HEK293 (cell line): ENCODE measurements at regions not wholly inside any gene's neighbourhood (a gene's known extent, or its start where the extent isn't known, plus 50 kb on each side); places are given as distances from the start of the nearest gene placed in this dataset.

Experiments
- CTCF ChIA-PET: fragments of 350-600 bp; formaldehyde crosslinking; extraction: SDS; loops from one replicate; lab custom pipeline; 2021; ENCODE audit warnings: antibody characterized with exemption; lab: Yijun Ruan, JAX
- POLR2A ChIA-PET: fragments of 300-600 bp; formaldehyde crosslinking; extraction: SDS; loops from one replicate; lab custom pipeline; 2020; ENCODE audit warnings: antibody characterized with exemption, inconsistent platforms; lab: Yijun Ruan, JAX
- H3K27ac ChIP-seq: fragments of 200-500 bp; sonication (Bioruptor generic); 2 replicates; pipeline ENCODE4 v1.5.1; 2014; ENCODE audit warnings: low read depth, low read length, control low read depth, inconsistent platforms; ENCODE audit errors: extremely low read depth
- H3K36me3 ChIP-seq, 2 experiments: fragments of 200-500 bp in 1 of 2; sonication (Bioruptor generic) in 1 of 2; 1 replicate in 1 of 2; 2 replicates in 1 of 2; pipeline ENCODE4 v1.5.1; 2014 to 2017; ENCODE audit warnings: inconsistent platforms in 2 of 2, low read length in 2 of 2; ENCODE audit not compliant: control insufficient read depth in 2 of 2, insufficient read depth in 1 of 2
- H3K4me1 ChIP-seq: fragments of 200-500 bp; sonication (Bioruptor generic); 2 replicates; pipeline ENCODE4 v1.5.1; 2014; ENCODE audit warnings: mild to moderate bottlenecking, low read length, inconsistent platforms; ENCODE audit not compliant: control insufficient read depth, insufficient read depth
- H3K4me3 ChIP-seq: 2 replicates; pipeline ENCODE4 v1.5.1; 2011; ENCODE audit warnings: low read depth, mild to moderate bottlenecking, control low read depth, low read length, moderate library complexity
- H3K9me3 ChIP-seq: fragments of 200-500 bp; sonication (Bioruptor generic); 2 replicates; pipeline ENCODE4 v1.5.1; 2014; ENCODE audit warnings: low read depth, low read length, inconsistent platforms; ENCODE audit not compliant: control insufficient read depth, insufficient read depth
- GLIS1 ChIP-seq: fragments of 450-650 bp; formaldehyde crosslinking; IDR thresholded peaks from 2 replicates; pipeline ENCODE4 v1.5.1; 2016; ENCODE audit warnings: missing biosample characterization, missing genetic modification characterization
- PRDM1 ChIP-seq: fragments of 450-650 bp; formaldehyde crosslinking; IDR thresholded peaks from 2 replicates; pipeline ENCODE4; 2016; ENCODE audit warnings: missing biosample characterization, missing genetic modification characterization
- REPIN1 ChIP-seq: fragments of 450-650 bp; formaldehyde crosslinking; IDR thresholded peaks from 2 replicates; pipeline ENCODE4 v1.5.1; 2017; ENCODE audit warnings: missing biosample characterization, missing genetic modification characterization, low read depth
- TRIM28 ChIP-seq: IDR thresholded peaks from 2 replicates; pipeline ENCODE4 v1.6.1; 2011; ENCODE audit warnings: low read length, control low read depth, borderline replicate concordance
- ZIC2 ChIP-seq: fragments of 450-650 bp; formaldehyde crosslinking; IDR thresholded peaks from 2 replicates; pipeline ENCODE4 v1.5.1; 2016; ENCODE audit warnings: missing biosample characterization, missing genetic modification characterization
- ZNF121 ChIP-seq: fragments of 450-650 bp; formaldehyde crosslinking; IDR thresholded peaks from 2 replicates; pipeline ENCODE4 v1.5.1; 2016; ENCODE audit warnings: missing biosample characterization, missing genetic modification characterization
- ZNF157 ChIP-seq: fragments of 450-650 bp; formaldehyde crosslinking; IDR thresholded peaks from 2 replicates; pipeline ENCODE4 v1.5.1; 2016; ENCODE audit warnings: missing biosample characterization, missing genetic modification characterization
- ZNF2 ChIP-seq: fragments of 450-650 bp; formaldehyde crosslinking; IDR thresholded peaks from 2 replicates; pipeline ENCODE4 v1.5.1; 2016; ENCODE audit warnings: missing biosample characterization, missing genetic modification characterization
- ZNF335 ChIP-seq: fragments of 450-650 bp; formaldehyde crosslinking; conservative IDR thresholded peaks from 2 replicates; pipeline ENCODE4 v1.5.1; 2016; ENCODE audit warnings: missing biosample characterization, missing genetic modification characterization
- ZNF37A ChIP-seq: fragments of 450-650 bp; IDR thresholded peaks from 2 replicates; pipeline ENCODE4 v1.5.1; 2018; ENCODE audit warnings: missing biosample characterization, missing genetic modification characterization
- ZNF777 ChIP-seq: fragments of 450-650 bp; formaldehyde crosslinking; IDR thresholded peaks from 2 replicates; pipeline ENCODE4 v1.5.1; 2017; ENCODE audit warnings: missing biosample characterization, missing genetic modification characterization, borderline replicate concordance
- ZNF837 ChIP-seq: fragments of 450-650 bp; formaldehyde crosslinking; IDR thresholded peaks from 2 replicates; pipeline ENCODE4 v1.5.1; 2016; ENCODE audit warnings: missing biosample characterization, missing genetic modification characterization
- ZSCAN5A ChIP-seq: fragments of 450-650 bp; formaldehyde crosslinking; IDR thresholded peaks from 2 replicates; pipeline ENCODE4 v1.5.1; 2016; ENCODE audit warnings: missing biosample characterization, missing genetic modification characterization

GRCh38 chr2:128640166-128640844 is 321.6 kb upstream of the HS6ST1 start (continued):
- no peak for TF ChIP-seq PRDM1 (tag by site-specific recombination)

DNA sequence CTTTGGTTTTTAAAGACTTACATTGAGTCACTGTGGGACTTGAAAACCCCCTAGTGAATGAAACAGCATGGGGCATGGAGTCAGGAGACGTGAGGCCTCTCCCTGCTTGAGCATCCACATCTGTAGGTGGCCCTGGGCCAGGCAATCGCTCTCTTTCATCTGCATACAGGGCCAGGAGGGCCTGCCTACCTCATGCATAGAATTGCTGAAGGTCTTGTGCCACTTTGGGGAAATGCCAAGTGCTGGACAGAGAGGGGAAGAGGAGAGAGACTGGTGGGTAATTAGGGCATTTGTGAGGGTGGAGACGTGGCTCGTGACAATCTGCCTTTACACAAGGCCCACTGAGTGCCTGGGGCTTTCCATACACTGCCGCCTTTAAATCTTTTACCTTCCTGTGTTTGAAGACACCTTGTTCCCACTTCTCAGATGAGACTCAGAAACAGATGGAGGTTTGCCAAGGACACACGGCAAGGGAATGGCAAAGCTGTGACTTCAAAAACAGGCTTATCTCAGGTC is 322.2 kb upstream of the HS6ST1 start:
- no peaks in the 10 kb centered on the region for H3K36me3 ChIP-seq
- TF ChIP-seq ZSCAN5A (tag by site-specific recombination): no peak
- TF ChIP-seq ZIC2 (tag by site-specific recombination): 0 out of 2 replicates have a peak, but pooled peaks have one; percentile 36
- POLR2A ChIA-PET: no interaction called here
- H3K4me1 ChIP-seq: no peaks in the 10 kb centered on the region
- no peak overlapping the region for H3K4me3 ChIP-seq
- H3K27ac ChIP-seq: no peak overlapping the region
- CTCF ChIA-PET: no interaction called here
- H3K9me3 ChIP-seq: no peaks in the 10 kb centered on the region

GRCh38 chr2:128641421-128642080 is 322.9 kb upstream of the HS6ST1 start:
- ChIA-PET POLR2A (no interaction called here), CTCF (no interaction called here)
- Histone ChIP-seq H3K9me3 (no peaks in the 10 kb centered on the region), H3K4me1 (no peaks in the 10 kb centered on the region), H3K27ac (no peak overlapping the region), H3K4me3 (no peak overlapping the region), H3K36me3 (no peaks in the 10 kb centered on the region)
- TF ChIP-seq TRIM28 (no peak), ZNF157 (tag by site-specific recombination) (no peak)

DNA sequence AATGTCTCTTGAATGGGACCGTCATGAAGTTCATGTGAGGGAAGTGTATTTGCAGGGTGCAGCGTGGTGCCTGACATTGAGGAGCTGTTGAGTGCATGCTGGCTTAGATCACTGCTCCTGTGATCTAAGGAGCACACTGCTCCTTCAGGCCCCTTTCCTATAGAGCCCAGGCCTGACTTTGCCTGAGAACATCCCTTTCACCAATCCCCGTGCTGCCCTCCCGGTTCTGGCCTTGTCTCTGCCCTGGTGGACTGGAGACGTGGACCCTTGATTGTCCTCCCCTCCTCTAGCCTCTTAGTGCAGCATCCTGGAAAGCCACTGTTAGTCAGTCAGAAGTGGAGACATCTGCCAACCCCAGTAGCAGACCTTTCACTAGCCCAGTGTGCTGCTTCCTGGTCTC is 323.6 kb upstream of the HS6ST1 start:
- H3K4me1 ChIP-seq: no peaks in the 10 kb centered on the region
- no peaks in the 10 kb centered on the region for H3K36me3 ChIP-seq
- no peak overlapping the region for H3K4me3 ChIP-seq
- POLR2A ChIA-PET: no interaction called here
- CTCF ChIA-PET: no interaction called here
- no peaks in the 10 kb centered on the region for H3K9me3 ChIP-seq
- TF ChIP-seq ZNF837 (tag by site-specific recombination): no peak
- no peak for TF ChIP-seq ZNF121 (tag by site-specific recombination)
- TF ChIP-seq ZNF2 (tag by site-specific recombination): no peak
- TF ChIP-seq, all 188 proteins: peak for 0
- H3K27ac ChIP-seq: no peak overlapping the region

- no peak overlapping the region for H3K27ac ChIP-seq
- no peaks in the 10 kb centered on the region for H3K4me1 ChIP-seq
- H3K4me3 ChIP-seq: no peak overlapping the region
- ChIA-PET POLR2A (interaction anchor here (0.5 kb wide), 1 partner anchor 1044 kb away, joined by 3 read pairs; no protein-coding TSS in a partner anchor), CTCF (no interaction called here)
- TF ChIP-seq GLIS1 (tag by site-specific recombination) (no peak), ZNF37A (tag by site-specific recombination) (no peak), ZNF335 (tag by site-specific recombination) (no peak), REPIN1 (tag by site-specific recombination) (no peak), ZNF777 (tag by site-specific recombination) (no peak)
- H3K9me3 ChIP-seq: no peaks in the 10 kb centered on the region
- no peaks in the 10 kb centered on the region for H3K36me3 ChIP-seq
These were observed 324.2 kb upstream of the HS6ST1 start for GRCh38 chr2:128642821-128643220.
